ENCODE measurements at regions not wholly inside any gene's neighbourhood (a gene's known extent, or its start where the extent isn't known, plus 50 kb on each side); places are given as distances from the start of the nearest gene placed in this dataset.
"Not testable (repeated sequence)": the region's sequence is repeated elsewhere in the genome, so short reads cannot be mapped to it uniquely, and the experiment has no call there.

DNA sequence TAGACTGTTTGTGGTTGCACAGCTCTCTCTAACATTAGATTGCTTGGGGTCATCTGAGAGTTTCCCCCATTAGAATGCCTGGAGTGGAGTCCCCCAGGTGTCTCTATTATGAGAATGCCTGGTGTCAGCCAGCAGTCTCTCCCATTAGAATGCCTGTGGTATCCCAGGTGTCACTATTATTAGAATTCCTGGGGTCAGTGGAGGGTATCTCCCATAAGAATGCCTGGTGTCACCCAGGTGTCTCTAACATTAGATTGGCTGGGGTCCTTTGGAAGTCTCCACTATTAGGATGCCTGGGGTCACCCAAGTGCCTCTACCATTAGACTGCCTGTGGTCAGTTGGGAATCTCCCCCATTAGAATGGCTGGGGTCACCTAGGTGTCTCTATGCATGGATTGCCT lies 1495.1 kb downstream of the UQCRFS1 start:
- no peaks in the 10 kb centered on the region for H3K4me1 ChIP-seq (ENCODE audit: insufficient read depth, low read length)
- H3K27me3 ChIP-seq (ENCODE audit: insufficient read depth, low read length): no peaks in the 10 kb centered on the region
- no peak overlapping the region for H3K4me3 ChIP-seq (ENCODE audit: low read length)
- H3K9me3 ChIP-seq (ENCODE audit: low read depth, low read length): peaks cover 41% of the 10 kb centered on the region

- no peak overlapping the region for H3K4me3 ChIP-seq (ENCODE audit: low read length)
- H3K4me1 ChIP-seq (ENCODE audit: insufficient read depth, low read length): no peaks in the 10 kb centered on the region
- H3K9me3 ChIP-seq (ENCODE audit: low read depth, low read length): peaks cover 32% of the 10 kb centered on the region
Observed at GRCh38 chr19:27716922-27717321, 1496.0 kb downstream of the UQCRFS1 start.

GRCh38 chr19:27714857-27715256 lies 1498.1 kb downstream of the UQCRFS1 start:
- Histone ChIP-seq H3K4me3 (ENCODE audit: low read length) (no peak overlapping the region), H3K4me1 (ENCODE audit: insufficient read depth, low read length) (no peaks in the 10 kb centered on the region), H3K27me3 (ENCODE audit: insufficient read depth, low read length) (no peaks in the 10 kb centered on the region), H3K9me3 (ENCODE audit: low read depth, low read length) (peaks cover 21% of the 10 kb centered on the region)

More at GRCh38 chr19:27716922-27717321, 1496.0 kb downstream of the UQCRFS1 start:
- H3K27me3 ChIP-seq (ENCODE audit: insufficient read depth, low read length): no peaks in the 10 kb centered on the region

DNA sequence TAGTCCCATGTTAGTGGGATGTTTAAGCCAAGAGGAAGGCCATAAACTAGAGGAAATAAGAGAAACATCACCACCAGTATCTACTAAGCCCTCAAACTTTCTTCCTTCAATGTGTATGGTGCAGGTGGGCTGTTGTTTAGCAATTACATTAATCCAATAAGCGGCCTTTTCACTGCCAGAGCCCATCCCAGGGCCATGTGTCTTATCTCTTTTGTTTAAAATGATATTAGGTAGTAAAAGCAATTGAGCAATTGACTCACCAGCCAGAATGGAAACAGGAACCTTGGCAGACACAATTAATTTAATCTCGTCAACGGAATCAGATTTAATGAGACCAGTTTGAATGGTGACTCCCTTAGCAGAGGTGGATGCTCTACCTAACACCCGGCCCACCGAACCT lies 1503.5 kb downstream of the UQCRFS1 start:
- H3K4me1 ChIP-seq (ENCODE audit: insufficient read depth, low read length): no peaks in the 10 kb centered on the region
- peaks cover 6% of the 10 kb centered on the region for H3K9me3 ChIP-seq (ENCODE audit: low read depth, low read length)
- no peak overlapping the region for H3K4me3 ChIP-seq (ENCODE audit: low read length)
- no peaks in the 10 kb centered on the region for H3K27me3 ChIP-seq (ENCODE audit: insufficient read depth, low read length)

DNA sequence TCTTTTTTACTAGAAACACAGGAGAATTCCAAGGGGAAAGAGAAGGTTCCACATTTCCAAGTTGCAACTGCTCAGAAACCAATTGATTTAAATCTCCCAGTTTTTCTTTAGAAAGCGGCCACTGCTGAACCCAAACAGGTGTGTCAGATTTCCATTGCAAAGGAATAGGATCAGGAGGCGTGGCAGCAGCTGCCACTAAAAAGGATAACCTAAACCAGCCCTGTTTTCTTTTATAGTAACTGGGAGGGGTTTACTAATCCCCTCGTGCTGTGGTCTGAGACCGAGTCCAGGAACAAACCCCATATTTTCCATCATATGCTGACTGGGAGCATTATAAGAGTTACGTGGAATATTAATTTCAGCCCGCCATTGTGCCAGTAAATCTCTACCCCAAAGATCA lies 1504.0 kb downstream of the UQCRFS1 start:
- not testable (repeated sequence) for H3K27me3 ChIP-seq (ENCODE audit: insufficient read depth, low read length); H3K4me1 ChIP-seq (ENCODE audit: insufficient read depth, low read length); H3K4me3 ChIP-seq (ENCODE audit: low read length); H3K9me3 ChIP-seq (ENCODE audit: low read depth, low read length)

GRCh38 chr19:27707026-27707425 lies 1505.9 kb downstream of the UQCRFS1 start:
- H3K9me3 ChIP-seq (ENCODE audit: low read depth, low read length); H3K4me3 ChIP-seq (ENCODE audit: low read length); H3K27me3 ChIP-seq (ENCODE audit: insufficient read depth, low read length); H3K4me1 ChIP-seq (ENCODE audit: insufficient read depth, low read length): not testable (repeated sequence)

DNA sequence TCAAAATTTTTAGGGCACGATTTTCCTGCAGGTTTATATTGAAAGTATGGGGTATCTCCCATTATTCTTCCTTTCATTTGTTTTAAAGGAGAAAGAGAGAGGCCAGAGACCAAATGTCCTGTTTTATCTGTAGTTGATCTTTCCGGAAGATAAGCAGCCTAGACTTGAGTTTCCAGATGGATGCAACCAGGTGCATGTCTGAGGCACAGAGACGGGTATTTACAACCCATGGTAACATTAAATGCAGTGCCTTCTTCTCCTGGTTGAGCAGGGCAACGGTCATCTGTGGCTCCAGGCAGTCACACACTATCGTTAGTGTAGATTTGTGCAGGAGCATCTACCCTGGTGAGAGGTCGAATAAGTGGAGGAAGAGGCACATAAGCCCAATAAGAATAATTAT lies 1507.1 kb downstream of the UQCRFS1 start:
- no peaks in the 10 kb centered on the region for H3K4me1 ChIP-seq (ENCODE audit: insufficient read depth, low read length)
- no peaks in the 10 kb centered on the region for H3K9me3 ChIP-seq (ENCODE audit: low read depth, low read length)
- no peak overlapping the region for H3K4me3 ChIP-seq (ENCODE audit: low read length)
- H3K27me3 ChIP-seq (ENCODE audit: insufficient read depth, low read length): no peaks in the 10 kb centered on the region

DNA sequence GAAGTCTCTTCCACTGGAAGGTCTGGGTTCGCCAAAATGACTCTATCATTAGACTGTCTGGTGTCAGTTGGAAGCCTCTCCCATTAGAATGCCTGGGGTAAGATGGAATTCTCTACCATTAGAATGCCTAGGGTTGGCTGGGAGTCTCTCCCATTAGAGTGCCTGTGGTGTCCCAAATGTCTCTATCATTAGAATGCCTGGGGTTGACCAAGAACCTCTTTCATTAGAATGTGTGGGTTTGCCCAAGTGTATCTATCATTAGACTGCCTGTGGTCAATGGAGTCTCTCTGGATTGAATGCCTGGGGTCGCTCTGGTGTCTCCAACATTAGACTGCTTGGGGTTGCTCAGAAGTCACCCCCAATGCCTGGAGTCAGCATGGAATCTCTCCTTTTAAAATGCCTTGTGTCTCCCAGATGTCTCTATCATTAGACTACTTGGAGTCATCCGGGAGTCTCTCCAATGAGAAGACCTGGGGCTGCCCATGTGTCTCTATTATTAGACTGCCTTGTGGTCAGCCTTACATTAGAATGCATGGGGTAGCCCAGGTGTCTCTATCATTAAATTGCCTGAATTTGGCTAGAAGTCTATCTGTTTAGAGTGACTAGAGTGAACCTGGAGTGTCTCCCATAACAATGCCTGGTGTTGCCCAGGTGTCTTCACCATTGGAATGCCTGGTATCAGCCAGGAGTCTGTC lies 1518.4 kb downstream of the UQCRFS1 start:
- Histone ChIP-seq H3K4me3 (ENCODE audit: low read length) (no peak overlapping the region), H3K27me3 (ENCODE audit: insufficient read depth, low read length) (no peaks in the 10 kb centered on the region), H3K4me1 (ENCODE audit: insufficient read depth, low read length) (no peaks in the 10 kb centered on the region), H3K9me3 (ENCODE audit: low read depth, low read length) (no peaks in the 10 kb centered on the region)

- no peaks in the 10 kb centered on the region for H3K4me1 ChIP-seq (ENCODE audit: insufficient read depth, low read length)
- H3K9me3 ChIP-seq (ENCODE audit: low read depth, low read length): peaks cover 5% of the 10 kb centered on the region
- no peaks in the 10 kb centered on the region for H3K27me3 ChIP-seq (ENCODE audit: insufficient read depth, low read length)
- H3K4me3 ChIP-seq (ENCODE audit: low read length): no peak overlapping the region
Observed at GRCh38 chr19:27691991-27692390, 1521.0 kb downstream of the UQCRFS1 start.

GRCh38 chr19:27689734-27690241 lies 1523.2 kb downstream of the UQCRFS1 start:
- Histone ChIP-seq H3K4me1 (ENCODE audit: insufficient read depth, low read length) (no peaks in the 10 kb centered on the region), H3K27me3 (ENCODE audit: insufficient read depth, low read length) (no peaks in the 10 kb centered on the region)

GRCh38 chr19:27684293-27684692 lies 1528.7 kb downstream of the UQCRFS1 start:
- Histone ChIP-seq H3K27me3 (ENCODE audit: insufficient read depth, low read length) (no peaks in the 10 kb centered on the region), H3K4me1 (ENCODE audit: insufficient read depth, low read length) (no peaks in the 10 kb centered on the region), H3K4me3 (ENCODE audit: low read length) (no peak overlapping the region), H3K9me3 (ENCODE audit: low read depth, low read length) (peaks cover 37% of the 10 kb centered on the region)

More at GRCh38 chr19:27689734-27690241, 1523.2 kb downstream of the UQCRFS1 start:
- Histone ChIP-seq H3K4me3 (ENCODE audit: low read length) (no peak overlapping the region), H3K9me3 (ENCODE audit: low read depth, low read length) (peaks cover 16% of the 10 kb centered on the region)

GRCh38 chr19:27681972-27682371 lies 1531.0 kb downstream of the UQCRFS1 start:
- Histone ChIP-seq H3K4me3 (ENCODE audit: low read length) (no peak overlapping the region), H3K9me3 (ENCODE audit: low read depth, low read length) (peaks cover 32% of the 10 kb centered on the region), H3K4me1 (ENCODE audit: insufficient read depth, low read length) (no peaks in the 10 kb centered on the region), H3K27me3 (ENCODE audit: insufficient read depth, low read length) (no peaks in the 10 kb centered on the region)

DNA sequence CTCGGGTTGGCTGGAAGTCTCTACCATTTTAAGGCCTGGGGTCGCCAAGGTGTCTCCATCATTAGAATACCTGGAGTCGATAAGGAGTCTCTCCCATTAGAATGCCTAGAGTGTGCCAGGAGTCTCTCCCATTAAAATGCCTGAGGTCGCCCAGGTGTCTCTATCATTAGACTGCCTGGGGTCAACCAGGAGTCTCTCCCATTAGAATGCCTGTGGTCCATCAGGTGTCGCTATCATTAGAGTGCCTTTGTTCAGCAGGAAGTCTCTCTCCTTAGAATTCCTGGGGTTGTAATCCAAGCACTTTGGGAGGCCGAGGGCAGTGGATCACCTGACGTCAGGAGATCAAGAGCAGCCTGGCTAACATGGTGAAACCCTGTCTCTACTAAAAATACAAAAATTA lies 1533.0 kb downstream of the UQCRFS1 start:
- H3K9me3 ChIP-seq (ENCODE audit: low read depth, low read length): peaks cover 22% of the 10 kb centered on the region
- no peaks in the 10 kb centered on the region for H3K27me3 ChIP-seq (ENCODE audit: insufficient read depth, low read length)
- H3K4me1 ChIP-seq (ENCODE audit: insufficient read depth, low read length): no peaks in the 10 kb centered on the region
- no peak overlapping the region for H3K4me3 ChIP-seq (ENCODE audit: low read length)

DNA sequence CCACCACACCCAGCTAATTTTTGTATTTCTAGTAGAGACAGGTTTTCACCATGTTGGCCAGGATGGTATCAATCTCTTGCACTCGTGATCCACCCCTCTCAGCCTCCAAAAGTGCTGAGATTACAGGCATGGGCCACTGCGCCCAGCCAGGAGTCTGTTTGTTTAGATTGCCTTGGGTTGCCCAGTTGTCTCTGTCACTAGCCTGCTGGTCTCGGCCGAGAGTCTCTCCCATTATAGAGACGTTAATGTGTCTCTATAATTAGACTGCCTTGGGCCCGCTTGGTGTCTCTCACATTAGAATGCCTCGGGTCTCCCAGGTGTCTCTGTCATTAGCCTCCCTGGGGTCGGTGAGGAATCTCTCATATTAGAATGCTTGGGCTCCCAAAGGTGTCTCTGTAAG lies 1533.6 kb downstream of the UQCRFS1 start:
- peaks cover 18% of the 10 kb centered on the region for H3K9me3 ChIP-seq (ENCODE audit: low read depth, low read length)
- H3K4me3 ChIP-seq (ENCODE audit: low read length): no peak overlapping the region
- no peaks in the 10 kb centered on the region for H3K4me1 ChIP-seq (ENCODE audit: insufficient read depth, low read length)
- H3K27me3 ChIP-seq (ENCODE audit: insufficient read depth, low read length): no peaks in the 10 kb centered on the region

DNA sequence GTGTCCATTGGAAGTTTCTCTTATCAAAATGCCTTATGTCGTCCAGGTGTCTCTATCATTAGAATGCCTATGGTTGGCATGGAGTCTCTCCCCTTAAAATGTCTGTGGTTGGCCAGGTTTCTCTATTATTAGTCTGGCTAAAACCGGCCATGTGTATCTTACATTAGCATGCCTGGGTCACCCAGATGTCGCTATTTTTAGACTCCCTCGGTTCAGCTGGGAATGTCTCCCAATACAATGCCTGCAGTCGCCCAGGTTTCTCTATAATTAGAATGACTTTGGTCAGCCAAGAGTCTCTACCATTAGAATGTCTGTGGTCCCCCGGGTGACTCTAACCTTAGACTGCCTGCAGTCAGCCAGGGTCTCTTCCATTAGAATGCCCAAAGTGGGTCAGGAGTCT lies 1536.1 kb downstream of the UQCRFS1 start:
- Histone ChIP-seq H3K4me1 (ENCODE audit: insufficient read depth, low read length) (no peaks in the 10 kb centered on the region), H3K9me3 (ENCODE audit: low read depth, low read length) (no peaks in the 10 kb centered on the region), H3K27me3 (ENCODE audit: insufficient read depth, low read length) (no peaks in the 10 kb centered on the region), H3K4me3 (ENCODE audit: low read length) (no peak overlapping the region)

DNA sequence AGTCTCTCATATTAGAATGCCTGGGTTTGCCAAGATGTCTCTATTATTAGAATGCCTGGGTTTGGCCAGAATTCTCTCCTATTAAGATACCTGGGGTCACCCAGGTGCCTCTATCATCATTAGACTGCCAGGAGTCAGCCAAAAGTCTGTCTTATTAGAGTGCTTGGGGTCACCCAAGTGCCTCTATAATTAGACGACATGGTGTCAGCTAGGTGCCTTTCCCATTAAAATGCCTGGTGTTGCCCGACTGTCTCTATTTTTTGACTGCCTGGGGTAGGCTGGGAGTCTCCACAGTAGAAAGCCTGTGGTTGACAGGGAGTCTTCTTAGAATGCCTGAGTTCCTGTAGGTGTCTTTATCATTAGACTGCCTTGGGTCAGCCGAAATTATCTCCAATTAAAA lies 1536.6 kb downstream of the UQCRFS1 start:
- H3K4me1 ChIP-seq (ENCODE audit: insufficient read depth, low read length): no peaks in the 10 kb centered on the region
- no peaks in the 10 kb centered on the region for H3K9me3 ChIP-seq (ENCODE audit: low read depth, low read length)

More for the DNA sequence above, 1536.6 kb downstream of the UQCRFS1 start:
- Histone ChIP-seq H3K4me3 (ENCODE audit: low read length) (no peak overlapping the region), H3K27me3 (ENCODE audit: insufficient read depth, low read length) (no peaks in the 10 kb centered on the region)

Measured in mononuclear cell (primary cell).